UCSD-AML1 (cell line): ENCODE measurements at regions not wholly inside any gene's neighbourhood (a gene's known extent, or its start where the extent isn't known, plus 50 kb on each side); places are given as distances from the start of the nearest gene placed in this dataset.
A peak's percentile ranks its signal among the peaks of the same experiment; 100 is the strongest.

Experiments used
- DNase-seq: peaks from one replicate; lab custom pipeline; 2025; ENCODE audit not compliant: unreplicated experiment; lab: John Stamatoyannopoulos, UW

DNA sequence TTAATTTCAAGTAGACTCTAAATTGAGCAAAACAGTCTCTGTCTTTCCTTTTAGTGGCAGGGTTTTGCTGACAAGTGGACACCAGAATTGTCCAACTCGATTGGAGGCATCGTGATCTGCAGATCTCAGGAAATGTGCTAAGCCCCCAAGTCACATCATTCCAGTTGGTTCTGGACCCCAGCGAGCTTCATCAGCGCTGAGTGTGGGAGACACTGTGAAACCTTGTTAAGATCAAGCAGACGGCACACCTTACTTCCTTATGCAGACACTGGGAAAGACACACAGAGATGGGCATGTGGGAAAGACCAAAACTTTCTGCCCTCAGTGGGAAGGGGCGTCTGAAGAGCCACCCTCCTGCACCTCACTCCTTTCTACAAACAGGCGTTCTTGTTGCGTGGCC lies 440.8 kb downstream of the GLRX3 start:
- no peak for DNase-seq

DNA sequence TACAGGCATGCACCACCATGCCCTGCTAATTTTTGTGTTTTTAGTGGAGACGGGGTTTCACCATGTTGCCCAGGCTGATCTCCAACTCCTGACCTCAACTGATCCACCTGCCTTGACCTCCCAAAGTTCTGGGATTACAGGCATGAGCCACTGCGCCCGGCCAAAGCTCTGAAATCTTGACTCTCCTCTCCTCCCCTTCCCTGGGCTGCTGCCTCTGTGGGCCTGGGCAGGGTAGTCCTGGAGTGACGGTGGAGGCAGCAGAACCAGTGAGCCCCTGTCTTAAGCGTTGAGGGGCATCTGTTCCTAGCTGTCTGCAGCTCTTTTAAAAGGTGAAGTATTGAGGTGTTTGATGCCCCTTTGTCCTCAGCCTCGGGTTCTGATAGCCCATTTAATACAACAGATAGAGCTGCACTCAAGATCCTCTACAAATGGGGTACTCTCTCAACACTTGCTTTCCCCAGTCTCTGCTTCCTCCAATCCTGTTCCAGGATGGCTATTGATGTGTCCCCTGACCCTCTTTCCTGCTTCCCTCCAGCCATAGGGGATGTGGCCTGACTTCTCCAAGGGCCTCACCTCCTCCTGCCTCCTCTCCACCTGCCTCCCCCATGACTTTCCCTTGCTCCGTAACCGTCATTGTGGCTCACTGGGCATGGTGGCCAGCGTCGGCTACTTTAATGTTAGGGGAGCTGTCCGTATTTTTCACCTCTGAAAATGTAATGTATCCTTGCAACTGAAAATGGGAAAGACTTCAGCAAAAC lies 442.5 kb downstream of the GLRX3 start:
- no peak for DNase-seq

GRCh38 chr10:130579913-130580312 lies 443.7 kb downstream of the GLRX3 start:
- DNase-seq, result no peak

DNA sequence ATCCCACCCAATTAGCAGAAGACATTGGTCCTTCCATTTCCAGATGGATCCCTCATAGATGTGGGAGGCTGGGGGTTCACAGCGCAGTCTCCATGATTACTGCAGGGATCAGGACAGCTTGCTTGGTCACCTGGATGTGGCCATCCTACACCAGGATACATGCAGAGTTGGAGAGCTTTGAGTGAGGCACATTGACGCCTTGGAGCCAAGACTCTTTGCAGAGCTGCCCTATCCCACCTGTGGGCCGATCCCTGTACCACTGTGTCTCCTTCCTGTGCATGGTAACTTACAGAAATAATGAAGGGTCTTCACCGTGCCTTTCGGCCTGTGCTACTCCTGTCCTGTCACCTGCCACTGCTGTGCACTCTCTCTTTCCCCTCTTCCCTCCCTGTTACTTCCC lies 444.8 kb downstream of the GLRX3 start:
- no peak for DNase-seq

DNA sequence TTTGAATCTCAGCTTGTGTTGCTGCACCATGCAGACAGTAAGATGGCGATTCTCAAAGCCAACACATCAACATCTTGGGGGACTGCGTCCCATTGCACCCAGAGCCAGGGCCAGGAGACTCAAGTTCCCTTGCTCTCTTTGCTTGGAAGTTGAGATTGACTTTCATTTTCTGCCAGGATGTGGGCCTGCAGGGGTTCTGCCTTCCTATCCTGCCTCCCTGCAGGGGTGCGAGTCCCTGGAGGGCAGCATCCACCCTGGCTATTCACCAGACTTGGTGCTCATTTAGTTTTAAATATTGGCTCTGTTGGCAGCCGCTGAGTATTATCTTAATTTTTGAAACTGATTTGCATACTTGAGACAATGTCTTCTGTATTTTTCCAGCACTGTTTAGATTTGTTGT lies 451.5 kb downstream of the GLRX3 start:
- no peak for DNase-seq

- DNase-seq, result no peak
Observed at GRCh38 chr10:130606001-130606405, 469.8 kb downstream of the GLRX3 start.

GRCh38 chr10:130607366-130607765 lies 471.2 kb downstream of the GLRX3 start:
- DNase-seq, result no peak

DNA sequence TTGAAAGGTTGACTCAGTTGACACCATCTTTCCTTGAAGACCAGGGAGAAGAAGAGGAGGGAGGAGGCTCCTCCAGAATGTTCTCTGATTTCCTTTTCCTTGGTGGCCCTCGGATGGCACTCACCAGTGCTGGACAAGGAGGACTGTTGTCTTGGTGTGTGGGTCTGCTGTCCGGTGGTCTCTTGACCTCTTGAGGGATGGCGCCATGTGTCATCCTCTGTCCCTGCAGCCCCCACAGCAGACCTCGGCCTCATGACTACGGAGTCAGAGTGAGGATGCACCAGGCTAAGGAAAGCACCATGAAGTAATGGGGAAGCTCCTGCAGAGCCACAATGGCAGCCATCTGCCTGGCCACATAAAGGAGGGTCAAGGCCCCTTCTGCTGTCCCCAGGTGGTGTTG lies 475.0 kb downstream of the GLRX3 start:
- no peak for DNase-seq

DNA sequence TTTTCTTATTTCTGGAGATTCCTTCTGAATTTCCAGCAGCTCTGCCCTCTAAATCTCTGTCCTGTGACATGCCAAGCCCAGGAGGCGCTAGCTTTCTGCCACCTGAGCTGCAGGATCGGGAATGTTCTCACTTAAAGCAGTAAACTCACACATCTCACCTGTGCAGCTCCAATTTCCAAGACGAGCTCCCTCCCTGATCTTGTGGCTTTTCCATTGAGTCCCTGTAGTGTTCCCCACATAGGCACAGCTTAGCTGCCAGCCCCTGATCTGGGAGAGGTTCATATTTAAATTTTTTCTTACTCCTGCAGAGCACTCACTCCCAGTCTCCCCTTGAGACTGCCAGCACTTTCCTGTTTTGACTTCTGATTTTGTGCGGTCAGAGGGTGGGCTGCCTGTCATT lies 479.3 kb downstream of the GLRX3 start:
- peak; percentile 41 for DNase-seq

- no peak for DNase-seq
Observed at GRCh38 chr10:130617985-130618384, 481.8 kb downstream of the GLRX3 start.

- no peak for DNase-seq
Observed at GRCh38 chr10:130618647-130619046, 482.5 kb downstream of the GLRX3 start.

DNA sequence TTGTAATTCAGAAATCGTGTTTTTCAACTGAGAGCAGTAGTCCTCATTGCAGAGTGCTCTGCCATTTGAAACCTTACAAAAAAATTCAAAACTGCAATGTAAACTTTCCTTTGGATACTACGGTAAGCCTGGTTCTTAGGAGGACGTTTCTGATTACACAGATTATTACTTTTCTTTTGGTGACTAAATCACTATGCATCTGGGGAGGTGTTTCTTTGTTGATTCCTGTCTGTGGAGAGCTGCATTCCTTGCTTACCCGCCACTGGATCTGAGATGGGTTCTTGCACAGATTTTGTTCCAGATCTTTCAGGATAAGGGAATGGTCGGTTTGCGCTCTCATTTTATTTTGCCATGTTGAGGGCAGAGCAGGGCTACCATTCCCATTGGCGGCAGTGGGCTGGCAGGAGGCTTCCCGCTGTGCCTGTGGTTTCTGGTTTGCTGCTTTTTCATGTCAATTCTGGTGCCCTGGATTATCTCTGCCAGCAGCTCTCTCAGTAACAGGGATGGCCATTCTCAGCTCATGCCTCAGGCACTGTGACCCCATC lies 485.1 kb downstream of the GLRX3 start:
- no peak for DNase-seq

- DNase-seq, result no peak
Observed at GRCh38 chr10:130623680-130624267, 487.6 kb downstream of the GLRX3 start.

GRCh38 chr10:130627346-130628045 lies 491.3 kb downstream of the GLRX3 start:
- DNase-seq, result no peak

- no peak for DNase-seq
Observed at GRCh38 chr10:130630135-130630534, 493.9 kb downstream of the GLRX3 start.

DNA sequence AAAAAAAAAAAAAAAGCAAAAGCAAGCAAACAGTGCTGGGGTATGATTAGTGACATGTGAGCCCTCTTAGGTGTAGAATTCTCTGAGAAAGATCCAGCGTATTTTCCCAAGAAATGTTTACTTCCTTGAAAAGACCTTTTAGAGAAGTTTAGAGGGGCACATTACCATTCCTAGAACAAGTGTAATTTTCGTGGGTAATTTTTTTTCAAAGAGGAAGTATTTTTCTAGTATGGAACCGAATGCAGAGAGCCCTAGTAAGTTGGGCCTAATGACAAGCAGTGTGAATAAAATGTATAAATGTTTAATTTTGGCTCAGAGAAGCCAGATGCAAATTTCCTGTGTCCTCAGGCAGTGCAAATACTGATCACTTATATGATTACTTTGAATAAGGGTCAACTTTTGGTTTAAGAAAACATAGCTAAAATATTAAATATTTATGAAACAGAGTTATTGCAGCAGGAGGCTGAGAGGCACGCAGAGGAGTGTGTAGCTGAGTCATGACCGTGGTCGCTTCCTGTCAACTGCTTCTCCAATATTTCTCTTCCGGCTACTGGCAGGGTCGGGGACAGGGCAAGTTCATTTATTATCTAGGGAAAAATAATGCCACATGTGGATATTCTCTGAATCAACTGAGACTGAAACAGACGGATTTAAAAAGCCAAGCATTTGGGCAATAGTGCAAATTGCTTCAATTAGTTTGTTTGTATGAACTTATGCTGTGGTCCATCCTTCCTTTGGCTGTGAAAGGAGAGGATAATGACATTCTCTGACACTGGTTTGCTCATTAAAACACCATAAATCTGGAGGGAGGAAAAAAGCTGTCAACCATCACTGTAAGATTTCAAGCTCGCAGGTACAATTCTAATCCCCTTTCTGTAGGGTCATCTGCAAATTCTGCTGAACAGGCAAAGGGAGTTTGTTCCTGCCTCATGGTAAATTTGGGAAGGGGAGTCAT lies 495.2 kb downstream of the GLRX3 start:
- peak; percentile 56 for DNase-seq

- DNase-seq, result no peak
Observed at GRCh38 chr10:130634816-130635215, 498.6 kb downstream of the GLRX3 start.

DNA sequence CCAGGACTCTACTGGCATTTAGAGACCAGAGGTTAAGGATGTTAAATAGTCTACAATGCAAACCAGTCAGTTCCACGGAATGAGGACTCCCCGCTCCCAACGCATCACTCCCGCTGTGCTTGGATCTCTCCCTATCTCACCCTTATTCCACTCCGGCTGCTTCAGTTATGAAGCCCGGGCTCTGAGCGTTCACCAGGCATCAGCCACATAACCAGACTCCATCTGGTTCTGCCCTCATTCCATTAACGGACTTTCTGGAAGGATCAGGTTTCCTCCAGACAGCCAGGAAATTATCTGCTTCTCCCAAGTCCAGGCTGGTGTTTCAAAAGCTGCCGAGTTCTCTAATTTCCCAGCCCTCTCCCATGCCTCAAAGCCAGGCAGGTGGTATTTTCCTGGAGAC lies 499.3 kb downstream of the GLRX3 start:
- DNase-seq, result no peak

DNA sequence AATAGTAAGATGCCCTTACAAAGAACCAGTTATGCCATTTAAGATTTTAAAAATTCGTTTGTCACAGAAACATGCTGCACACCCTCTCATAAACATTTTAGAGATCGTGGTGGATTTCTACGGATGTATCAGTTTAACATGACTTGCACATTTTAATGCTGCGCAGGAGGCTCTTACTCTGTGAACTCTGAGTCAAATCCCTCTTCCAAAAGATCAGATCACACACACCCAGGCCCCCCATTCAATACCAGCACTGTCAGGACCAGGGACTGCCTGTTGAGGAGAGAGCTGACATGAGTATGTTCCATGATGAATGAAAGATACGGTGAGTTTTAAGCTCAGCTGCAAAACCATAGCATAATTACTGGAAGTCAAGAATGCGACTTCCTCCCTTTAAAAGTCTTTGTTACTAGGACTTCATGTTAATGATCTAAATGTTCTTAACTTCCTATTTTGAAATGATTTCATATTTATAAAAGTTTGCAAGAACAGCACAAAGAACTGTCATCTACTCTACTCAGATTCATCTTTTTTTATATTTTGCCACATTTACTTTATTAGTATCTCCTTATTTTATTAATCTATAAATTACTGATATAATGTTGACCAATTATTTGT lies 500.2 kb downstream of the GLRX3 start:
- no peak for DNase-seq

DNA sequence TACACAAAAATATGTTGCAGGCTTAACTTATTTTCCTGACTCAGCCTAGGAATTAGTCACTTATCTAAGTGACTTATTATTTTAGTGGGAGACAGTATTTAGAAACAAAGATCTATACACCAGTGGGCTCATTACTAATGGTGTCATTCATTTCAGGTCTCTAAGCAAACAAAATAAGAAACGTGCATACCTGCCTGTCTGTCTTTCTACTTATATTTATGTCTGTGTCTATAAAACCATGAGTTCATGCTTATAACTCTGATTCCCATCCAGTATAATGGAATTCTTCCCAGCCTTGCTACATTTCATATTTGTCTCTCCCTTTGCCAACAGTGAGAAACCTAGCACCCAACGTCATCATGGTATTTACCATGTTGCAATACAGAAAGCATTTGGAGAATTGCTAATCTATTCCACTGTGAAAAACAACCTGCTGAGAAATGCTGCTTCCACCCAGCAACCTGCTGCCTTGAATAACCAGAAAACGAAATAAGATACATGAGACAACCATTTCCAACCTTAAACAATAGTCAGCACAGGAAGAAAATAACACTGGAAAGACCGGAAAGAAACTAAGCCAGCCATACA lies 501.0 kb downstream of the GLRX3 start:
- no peak for DNase-seq
